Pancreas (tissue), 10 donors: ENCODE measurements at regions not wholly inside any gene's neighbourhood (a gene's known extent, or its start where the extent isn't known, plus 50 kb on each side); places are given as distances from the start of the nearest gene placed in this dataset.

Experiments used
- ATAC-seq, 4 donors: fragments of 200-7000 bp; cut with Tn5 transposase; one replicate each; pipeline versions ENCODE4 v1.8.0 to v1.9.1; 2020; ENCODE audit warnings: mild to moderate bottlenecking in 4 of 4, moderate library complexity in 4 of 4
- DNase-seq, 6 donors: peaks; one replicate each; pipeline ENCODE4 v3.0.0-alpha.2; 2020
- FAIRE-seq: peaks from 2 replicates; lab custom pipeline; 2012; peaks lifted over from hg19 to GRCh38; lab: Jason Lieb, UNC
- H3K27ac ChIP-seq, 4 donors: fragments of 200-600 bp; sonication (generic); 1 replicate in 3 of 4; 2 replicates in 1 of 4; pipeline versions ENCODE4 v1.5.0 to v1.8.0; 2020
- H3K27me3 ChIP-seq, 4 donors: fragments of 200-600 bp; one replicate each; pipeline ENCODE4 v1.8.0; 2021
- H3K36me3 ChIP-seq, 3 donors: fragments of 200-600 bp; sonication (generic) in 1 of 3; one replicate each; pipeline versions ENCODE4 v1.5.0 to v1.8.0; 2020 to 2021
- H3K4me1 ChIP-seq, 3 donors: fragments of 200-600 bp; one replicate each; pipeline ENCODE4 v1.8.0; 2021
- H3K4me3 ChIP-seq, 4 donors: fragments of 200-600 bp; sonication (generic) in 2 of 4; one replicate each; pipeline versions ENCODE4 v1.5.0 to v1.8.0; 2020 to 2021
- H3K9me3 ChIP-seq, 4 donors: fragments of 200-600 bp; one replicate each; pipeline ENCODE4 v1.8.0; 2021
- CTCF ChIP-seq, 4 donors: fragments of 200-600 bp; sonication (generic) in 3 of 4; IDR thresholded peaks; one replicate each; pipeline versions ENCODE4 v1.5.0 to v1.8.0; 2021; ENCODE audit warnings: antibody characterized with exemption in 4 of 4
- WGBS, 2 donors: extraction: QIAGEN DNeasy Blood & Tissue Kit; methylation state at CpG; one replicate each; pipeline ENCODE4 v1.1.7; 2013; 5-methylcytosine and 5-hydroxymethylcytosine counted together
- intact Hi-C, 3 donors: fragments of 100-400 bp; cut with DNase I; formaldehyde crosslinking; loops; one replicate each; pipeline versions ENCODE4 v1.11.1 to v1.14.2; 2022
- donor health status: healthy with polysubstance abuse.
- donor health status: DM: no; HTN: no; CAD: no; lungs with moderate emphysema.
- donor health status: DM: no; HTN: no; CAD: no.
- donor health status: control.
- donor health status: control.
- donor health status: Bipolar disorder and iron deficiency.
- donor health status: DM: yes; HTN: yes; CAD: no.
- donor health status: DM: no; HTN: no; CAD: no.
- donor health status: DM: no; HTN: no; CAD: no.
- donor health status: DM: yes; HTN: yes; CAD: no.

GRCh38 chr14:29178971-29179370 lies 412.4 kb downstream of the FOXG1 start:
- no peak for FAIRE-seq
- no peak for TF ChIP-seq CTCF (IDR thresholded peaks at IDR 0.05)
- Histone ChIP-seq H3K27ac (no peak overlapping the region), H3K4me1 (no peaks in the 10 kb centered on the region), H3K9me3 (no peaks in the 10 kb centered on the region), H3K36me3 (no peaks in the 10 kb centered on the region), H3K4me3 (no peak overlapping the region), H3K27me3 (no peaks in the 10 kb centered on the region)
- ATAC-seq = no peak
- no peak for DNase-seq
- intact Hi-C loops = no loop called here
- WGBS, 2 donors = 79 to 80% methylated on average over 1 of the region's 1 CpG

GRCh38 chr14:29191092-29191491 lies 424.5 kb downstream of the FOXG1 start:
- intact Hi-C loops = no loop called here
- Histone ChIP-seq H3K27ac (no peak overlapping the region), H3K4me3 (no peak overlapping the region), H3K9me3 (no peaks in the 10 kb centered on the region), H3K36me3 (no peaks in the 10 kb centered on the region), H3K27me3 (no peaks in the 10 kb centered on the region), H3K4me1 (no peaks in the 10 kb centered on the region)
- no peak for TF ChIP-seq CTCF (IDR thresholded peaks at IDR 0.05)
- ATAC-seq = no peak
- DNase-seq = no peak
- FAIRE-seq = no peak

GRCh38 chr14:29197557-29197956 lies 431.0 kb downstream of the FOXG1 start:
- no peak for TF ChIP-seq CTCF (IDR thresholded peaks at IDR 0.05)

GRCh38 chr14:29205658-29206057 lies 439.1 kb downstream of the FOXG1 start:
- ATAC-seq (no peak), FAIRE-seq (no peak), DNase-seq (no peak)
- no peaks in the 10 kb centered on the region for H3K9me3 ChIP-seq
- no peaks in the 10 kb centered on the region for H3K27me3 ChIP-seq
- H3K36me3 ChIP-seq = no peaks in the 10 kb centered on the region
- H3K4me3 ChIP-seq = no peak overlapping the region
- no peak overlapping the region for H3K27ac ChIP-seq
- no peak for TF ChIP-seq CTCF (IDR thresholded peaks at IDR 0.05)
- intact Hi-C loops = no loop called here
- WGBS, 2 donors = 75 to 86% methylated on average over 2 of the region's 2 CpGs
- no peaks in the 10 kb centered on the region for H3K4me1 ChIP-seq

More at GRCh38 chr14:29197557-29197956, 431.0 kb downstream of the FOXG1 start:
- intact Hi-C loops = no loop called here
- ATAC-seq = no peak
- Histone ChIP-seq H3K27me3 (no peaks in the 10 kb centered on the region), H3K4me1 (no peaks in the 10 kb centered on the region), H3K36me3 (no peaks in the 10 kb centered on the region), H3K27ac (no peak overlapping the region), H3K9me3 (no peaks in the 10 kb centered on the region), H3K4me3 (no peak overlapping the region)
- no peak for DNase-seq
- no peak for FAIRE-seq
- WGBS, 2 donors = 48 to 54% methylated on average over 1 of the region's 1 CpG

- H3K9me3 ChIP-seq = no peaks in the 10 kb centered on the region
- no peaks in the 10 kb centered on the region for H3K36me3 ChIP-seq
- no peak overlapping the region for H3K27ac ChIP-seq
- 70 to 77% methylated on average over 3 of the region's 3 CpGs for WGBS, 2 donors
- no peak for DNase-seq
- H3K27me3 ChIP-seq = peaks cover 0 to 21% (median 3%) of the 10 kb centered on the region in 4 donors
- no peak for TF ChIP-seq CTCF (IDR thresholded peaks at IDR 0.05)
- no peak for ATAC-seq
- no peak for FAIRE-seq
- H3K4me3 ChIP-seq = no peak overlapping the region
- no peaks in the 10 kb centered on the region for H3K4me1 ChIP-seq
- intact Hi-C loops = no loop called here
Measured at GRCh38 chr14:29215853-29216252, 449.3 kb downstream of the FOXG1 start.
